NCI-H82 (cell line): ENCODE measurements at regions not wholly inside any gene's neighbourhood (a gene's known extent, or its start where the extent isn't known, plus 50 kb on each side); places are given as distances from the start of the nearest gene placed in this dataset.
A peak's percentile ranks its signal among the peaks of the same experiment; 100 is the strongest.
"Not testable (repeated sequence)": the region's sequence is repeated elsewhere in the genome, so short reads cannot be mapped to it uniquely, and the experiment has no call there.

Experiments
- DNase-seq: peaks from one replicate; lab custom pipeline; 2025; lab: John Stamatoyannopoulos, UW

- DNase-seq: no peak
Measured at GRCh38 chr2:163949693-163950092, 213.9 kb upstream of the FIGN start.

- no peak for DNase-seq
Measured at GRCh38 chr2:163944347-163944737, 208.5 kb upstream of the FIGN start.

GRCh38 chr2:163943403-163944346 is 207.9 kb upstream of the FIGN start:
- DNase-seq: no peak

- DNase-seq: no peak
Measured at GRCh38 chr2:163934131-163934530, 198.3 kb upstream of the FIGN start.

- DNase-seq: no peak
Measured at GRCh38 chr2:163919717-163920116, 183.9 kb upstream of the FIGN start.

GRCh38 chr2:163914486-163914885 is 178.7 kb upstream of the FIGN start:
- DNase-seq: not testable (repeated sequence)

- DNase-seq: not testable (repeated sequence)
Measured at GRCh38 chr2:163913532-163913944, 177.7 kb upstream of the FIGN start.

GRCh38 chr2:163909411-163910080 is 173.7 kb upstream of the FIGN start:
- DNase-seq: no peak

- DNase-seq: no peak
Measured at GRCh38 chr2:163906410-163906809, 170.6 kb upstream of the FIGN start.

- DNase-seq: no peak
Measured at GRCh38 chr2:163897799-163898198, 162.0 kb upstream of the FIGN start.

- not testable (repeated sequence) for DNase-seq
Measured at GRCh38 chr2:163893444-163893843, 157.6 kb upstream of the FIGN start.

- DNase-seq: no peak
Measured at GRCh38 chr2:163888591-163888990, 152.8 kb upstream of the FIGN start.

- DNase-seq: no peak
Measured at GRCh38 chr2:163887182-163887581, 151.4 kb upstream of the FIGN start.

GRCh38 chr2:163884416-163884815 is 148.6 kb upstream of the FIGN start:
- no peak for DNase-seq

GRCh38 chr2:163878718-163879117 is 142.9 kb upstream of the FIGN start:
- DNase-seq: peak; percentile 71

- no peak for DNase-seq
Measured at GRCh38 chr2:163877316-163877715, 141.5 kb upstream of the FIGN start.

- DNase-seq: no peak
Measured at GRCh38 chr2:163863073-163863472, 127.3 kb upstream of the FIGN start.

- no peak for DNase-seq
Measured at GRCh38 chr2:163859951-163860350, 124.1 kb upstream of the FIGN start.

GRCh38 chr2:163856941-163857340 is 121.1 kb upstream of the FIGN start:
- no peak for DNase-seq

- no peak for DNase-seq
Measured at GRCh38 chr2:163852616-163853015, 116.8 kb upstream of the FIGN start.

- DNase-seq: no peak
Measured at GRCh38 chr2:163849756-163850435, 114.1 kb upstream of the FIGN start.

- DNase-seq: no peak
Measured at GRCh38 chr2:163838890-163839289, 103.1 kb upstream of the FIGN start.

GRCh38 chr2:163836167-163836566 is 100.4 kb upstream of the FIGN start:
- DNase-seq: no peak
